ENCODE measurements at regions not wholly inside any gene's neighbourhood (a gene's known extent, or its start where the extent isn't known, plus 50 kb on each side); places are given as distances from the start of the nearest gene placed in this dataset.

DNA sequence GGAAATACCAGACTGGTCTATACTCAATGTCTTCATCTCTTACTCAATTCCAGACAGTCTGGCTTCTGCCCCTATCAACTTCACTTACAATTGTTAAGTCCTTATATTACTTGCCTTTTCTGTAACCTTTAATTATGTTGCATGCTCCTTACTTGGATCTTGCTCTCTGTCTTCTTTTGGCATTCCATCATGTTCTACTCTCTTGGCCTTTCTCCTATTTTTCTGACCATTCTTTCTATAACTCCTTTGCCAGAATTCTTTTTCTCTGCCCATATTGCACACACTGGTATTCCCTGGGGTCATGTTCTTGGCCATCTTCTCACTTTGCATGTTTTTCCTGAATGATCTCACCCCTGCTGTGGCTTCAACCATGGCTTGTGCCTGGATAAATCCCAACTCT is 209.8 kb upstream of the ZNF462 start:
- peaks cover 21% of the 10 kb centered on the region for H3K4me1 Mint-ChIP-seq (ENCODE audit: low read depth, unreplicated experiment)
- Histone ChIP-seq H3K4me3 (ENCODE audit: low read depth, low read length) (no peak overlapping the region), H3K9me3 (no peaks in the 10 kb centered on the region), H3K36me3 (ENCODE audit: control insufficient read depth, insufficient read depth, low read length) (no peaks in the 10 kb centered on the region), H3K27me3 (replicated peaks; ENCODE audit: control insufficient read depth, insufficient read depth, low read length) (no peaks in the 10 kb centered on the region), H3K4me1 (peaks cover 8% of the 10 kb centered on the region; the same call in 1 of the 2 replicates)
- DNase-seq, result no peak
- no peak overlapping the region for H3K4me3 Mint-ChIP-seq (ENCODE audit: unreplicated experiment)
- peaks cover 2% of the 10 kb centered on the region for H3K27me3 Mint-ChIP-seq (ENCODE audit: insufficient read depth, unreplicated experiment)
- ChIA-PET CTCF (no interaction called here), POLR2A (no interaction called here)
- intact Hi-C loops (cut with micrococcal nuclease; ENCODE audit: unreplicated experiment), result no loop called here
- no TSS peak for BruUV-seq (replicated peaks)
- peaks cover 12% of the 10 kb centered on the region for H3K9me3 Mint-ChIP-seq (ENCODE audit: unreplicated experiment)
- TF ChIP-seq, protein P1, sequence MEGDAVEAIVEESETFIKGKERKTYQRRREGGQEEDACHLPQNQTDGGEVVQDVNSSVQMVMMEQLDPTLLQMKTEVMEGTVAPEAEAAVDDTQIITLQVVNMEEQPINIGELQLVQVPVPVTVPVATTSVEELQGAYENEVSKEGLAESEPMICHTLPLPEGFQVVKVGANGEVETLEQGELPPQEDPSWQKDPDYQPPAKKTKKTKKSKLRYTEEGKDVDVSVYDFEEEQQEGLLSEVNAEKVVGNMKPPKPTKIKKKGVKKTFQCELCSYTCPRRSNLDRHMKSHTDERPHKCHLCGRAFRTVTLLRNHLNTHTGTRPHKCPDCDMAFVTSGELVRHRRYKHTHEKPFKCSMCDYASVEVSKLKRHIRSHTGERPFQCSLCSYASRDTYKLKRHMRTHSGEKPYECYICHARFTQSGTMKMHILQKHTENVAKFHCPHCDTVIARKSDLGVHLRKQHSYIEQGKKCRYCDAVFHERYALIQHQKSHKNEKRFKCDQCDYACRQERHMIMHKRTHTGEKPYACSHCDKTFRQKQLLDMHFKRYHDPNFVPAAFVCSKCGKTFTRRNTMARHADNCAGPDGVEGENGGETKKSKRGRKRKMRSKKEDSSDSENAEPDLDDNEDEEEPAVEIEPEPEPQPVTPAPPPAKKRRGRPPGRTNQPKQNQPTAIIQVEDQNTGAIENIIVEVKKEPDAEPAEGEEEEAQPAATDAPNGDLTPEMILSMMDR (IDR thresholded peaks at IDR 0.05; ENCODE audit: insufficient read depth in 1 of 2, low read depth in 1 of 2, low read length in 1 of 2, severe bottlenecking in 1 of 2, unreplicated experiment in 1 of 2), result no peak
- no peaks in the 10 kb centered on the region for H3K36me3 Mint-ChIP-seq (ENCODE audit: insufficient read depth, unreplicated experiment)
- no peak overlapping the region for H3K27ac Mint-ChIP-seq (ENCODE audit: unreplicated experiment)

DNA sequence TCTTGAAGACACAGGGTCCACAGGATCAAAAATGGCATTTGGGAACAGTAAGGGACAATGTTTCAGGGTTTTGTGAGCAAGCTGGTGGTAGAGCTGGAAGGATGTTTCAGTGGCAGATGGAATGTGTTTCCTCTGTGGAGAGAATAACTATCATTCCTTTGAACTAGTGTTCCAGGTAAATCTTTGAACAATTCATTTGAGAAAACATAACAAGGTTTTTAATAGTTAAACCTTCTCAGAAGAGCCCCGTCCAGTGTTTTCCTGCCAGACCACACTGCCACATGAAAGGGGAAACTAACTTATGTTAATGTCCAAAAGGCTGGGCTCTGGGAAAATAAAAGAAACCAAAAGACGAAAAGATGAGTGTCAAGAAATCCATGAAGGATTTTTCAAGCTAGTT is 207.0 kb upstream of the ZNF462 start:
- Histone ChIP-seq H3K9me3 (no peaks in the 10 kb centered on the region), H3K36me3 (ENCODE audit: control insufficient read depth, insufficient read depth, low read length) (no peaks in the 10 kb centered on the region), H3K4me3 (ENCODE audit: low read depth, low read length) (no peak overlapping the region), H3K4me1 (peaks cover 8% of the 10 kb centered on the region; the same call in 1 of the 2 replicates), H3K27me3 (replicated peaks; ENCODE audit: control insufficient read depth, insufficient read depth, low read length) (no peaks in the 10 kb centered on the region)
- intact Hi-C loops (cut with micrococcal nuclease; ENCODE audit: unreplicated experiment), result no loop called here
- Mint-ChIP-seq H3K9me3 (ENCODE audit: unreplicated experiment) (peaks cover 12% of the 10 kb centered on the region), H3K27me3 (ENCODE audit: insufficient read depth, unreplicated experiment) (peaks cover 2% of the 10 kb centered on the region), H3K36me3 (ENCODE audit: insufficient read depth, unreplicated experiment) (no peaks in the 10 kb centered on the region), H3K27ac (ENCODE audit: unreplicated experiment) (no peak overlapping the region), H3K4me3 (ENCODE audit: unreplicated experiment) (no peak overlapping the region), H3K4me1 (ENCODE audit: low read depth, unreplicated experiment) (peaks cover 21% of the 10 kb centered on the region)
- TF ChIP-seq, protein P1 (IDR thresholded peaks at IDR 0.05; ENCODE audit: insufficient read depth in 1 of 2, low read depth in 1 of 2, low read length in 1 of 2, severe bottlenecking in 1 of 2, unreplicated experiment in 1 of 2), result no peak
- no peak for DNase-seq
- no TSS peak for BruUV-seq (replicated peaks)
- POLR2A ChIA-PET, result no interaction called here
- CTCF ChIA-PET, result no interaction called here

DNA sequence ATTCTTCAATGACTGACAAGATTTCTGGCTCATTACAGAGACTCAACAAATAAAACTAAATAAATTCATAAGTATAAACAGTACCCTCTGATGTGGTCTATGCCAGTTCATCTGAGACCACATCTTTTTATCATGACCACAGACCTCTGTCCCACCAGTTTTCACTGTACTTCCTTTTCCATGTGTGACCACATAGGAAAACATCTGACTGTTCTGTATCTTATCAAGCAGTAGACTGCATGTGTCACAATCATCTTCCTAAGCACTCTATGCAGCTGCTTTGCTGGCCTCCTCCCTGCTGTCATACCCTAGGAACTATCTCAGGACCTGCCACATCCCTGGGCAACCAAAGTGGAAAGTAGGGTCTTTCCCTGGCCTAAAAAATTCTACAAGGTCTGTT is 205.0 kb upstream of the ZNF462 start:
- CTCF ChIA-PET, result no interaction called here
- no TSS peak for BruUV-seq (replicated peaks)
- intact Hi-C loops (cut with micrococcal nuclease; ENCODE audit: unreplicated experiment), result no loop called here
- Mint-ChIP-seq H3K36me3 (ENCODE audit: insufficient read depth, unreplicated experiment) (no peaks in the 10 kb centered on the region), H3K27me3 (ENCODE audit: insufficient read depth, unreplicated experiment) (peaks cover 2% of the 10 kb centered on the region), H3K9me3 (ENCODE audit: unreplicated experiment) (peaks cover 12% of the 10 kb centered on the region), H3K27ac (ENCODE audit: unreplicated experiment) (no peak overlapping the region), H3K4me1 (ENCODE audit: low read depth, unreplicated experiment) (peaks cover 21% of the 10 kb centered on the region), H3K4me3 (ENCODE audit: unreplicated experiment) (no peak overlapping the region)
- Histone ChIP-seq H3K27me3 (replicated peaks; ENCODE audit: control insufficient read depth, insufficient read depth, low read length) (no peaks in the 10 kb centered on the region), H3K9me3 (no peaks in the 10 kb centered on the region), H3K4me3 (ENCODE audit: low read depth, low read length) (no peak overlapping the region), H3K4me1 (peaks cover 8% of the 10 kb centered on the region; the same call in 1 of the 2 replicates), H3K36me3 (ENCODE audit: control insufficient read depth, insufficient read depth, low read length) (no peaks in the 10 kb centered on the region)
- POLR2A ChIA-PET, result no interaction called here
- no peak for DNase-seq
- TF ChIP-seq, protein P1 (IDR thresholded peaks at IDR 0.05; ENCODE audit: insufficient read depth in 1 of 2, low read depth in 1 of 2, low read length in 1 of 2, severe bottlenecking in 1 of 2, unreplicated experiment in 1 of 2), result no peak
